Hematopoietic multipotent progenitor cell treated with erythropoietin and hydrocortisone succinate and interleukin-3 and kit ligand, for 8 days (in vitro differentiated cells): ENCODE measurements at regions not wholly inside any gene's neighbourhood (a gene's known extent, or its start where the extent isn't known, plus 50 kb on each side); places are given as distances from the start of the nearest gene placed in this dataset.
"Not testable (repeated sequence)": the region's sequence is repeated elsewhere in the genome, so short reads cannot be mapped to it uniquely, and the experiment has no call there.

Experiments
- DNase-seq: peaks from one replicate; pipeline ENCODE4 v3.0.0-alpha.2; 2015

DNA sequence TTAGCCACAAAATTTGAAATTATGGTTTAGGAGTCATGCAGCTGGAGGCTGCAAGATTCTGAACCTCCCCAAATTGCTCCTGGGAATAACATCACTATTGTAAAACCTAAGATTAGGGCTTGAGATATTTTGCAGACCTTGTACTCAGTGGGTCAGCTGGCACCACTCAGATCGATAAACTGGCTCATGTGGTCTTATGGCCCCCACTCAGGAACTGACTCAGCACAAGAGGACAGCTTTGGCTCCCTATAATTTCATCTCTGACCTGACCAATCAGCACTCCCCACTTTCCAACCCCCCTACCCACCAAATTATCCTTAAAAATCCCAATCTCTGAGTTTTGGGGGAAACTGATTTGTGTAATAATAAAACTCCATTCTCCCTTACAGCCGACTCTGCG, 161.6 kb downstream of the BRMS1L start:
- no peak for DNase-seq

DNA sequence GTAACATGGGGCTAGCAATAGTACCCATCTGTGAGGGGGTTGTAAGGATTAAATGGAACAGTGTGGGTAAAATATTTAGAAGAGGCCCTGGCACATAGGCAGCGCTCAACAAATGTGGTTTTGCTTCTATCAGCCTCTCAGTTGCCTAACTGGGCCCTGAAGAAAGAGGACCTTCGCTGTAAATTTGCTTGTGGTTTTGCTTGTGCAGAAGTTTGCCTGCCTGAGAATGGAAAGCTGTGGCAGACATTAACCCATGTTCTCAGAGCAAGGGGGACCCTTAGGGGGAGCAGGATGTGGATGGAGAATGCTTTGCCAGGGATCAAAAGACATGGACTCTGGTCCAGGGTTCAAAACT, 160.1 kb downstream of the BRMS1L start:
- no peak for DNase-seq

DNA sequence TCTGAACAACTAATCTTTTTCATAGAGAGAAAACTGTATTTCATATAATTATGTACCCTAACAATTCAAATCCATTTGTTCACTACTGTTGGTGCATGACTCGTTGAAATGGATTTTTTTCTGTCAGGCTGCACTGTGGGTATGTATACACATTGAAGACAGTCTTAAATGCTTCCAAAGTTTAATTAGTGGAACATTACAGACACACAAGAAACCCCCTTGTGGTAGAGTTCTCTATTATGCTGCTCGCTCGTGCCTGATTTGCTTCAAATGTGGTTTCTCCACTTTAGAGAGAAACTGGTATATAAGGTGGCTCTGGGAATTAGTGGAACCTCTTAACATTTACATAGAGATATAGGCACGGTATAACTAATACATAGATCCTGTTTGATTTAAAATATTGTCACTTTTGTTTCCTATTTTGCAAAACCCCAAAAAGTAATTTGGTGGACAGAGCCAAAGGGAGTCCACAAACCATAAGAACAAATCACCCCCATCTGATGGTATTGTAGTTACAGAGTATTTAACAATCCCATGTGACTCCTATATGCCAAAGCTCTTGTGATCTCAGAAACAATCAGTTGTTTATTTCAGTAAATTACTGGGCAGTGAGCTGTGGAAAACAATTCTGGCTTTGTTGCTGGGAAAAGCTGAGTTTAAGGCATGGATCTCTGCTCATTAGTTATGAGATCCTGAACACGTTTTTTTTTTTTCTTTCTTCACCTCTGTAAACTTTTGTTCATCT, 159.5 kb downstream of the BRMS1L start:
- no peak for DNase-seq

DNA sequence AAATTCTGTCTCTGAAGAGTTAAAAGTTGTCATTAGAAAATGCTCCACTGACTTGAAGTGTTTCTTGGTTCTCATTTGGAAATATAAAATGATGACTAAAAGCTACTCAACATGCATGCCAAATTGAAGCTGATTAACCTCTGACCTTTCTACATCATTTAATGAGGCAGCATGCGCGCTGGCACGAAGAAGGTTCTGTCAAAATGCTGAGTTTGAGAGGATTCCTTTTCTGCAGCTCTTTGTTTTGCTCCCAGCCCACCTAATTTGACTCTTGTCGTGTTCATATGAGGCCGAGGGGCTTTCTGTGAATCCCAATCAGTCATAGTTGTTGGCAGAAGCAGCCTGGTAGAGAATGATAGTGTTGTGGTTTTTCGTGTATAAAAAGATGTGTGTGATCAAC, 153.4 kb downstream of the BRMS1L start:
- DNase-seq: no peak

DNA sequence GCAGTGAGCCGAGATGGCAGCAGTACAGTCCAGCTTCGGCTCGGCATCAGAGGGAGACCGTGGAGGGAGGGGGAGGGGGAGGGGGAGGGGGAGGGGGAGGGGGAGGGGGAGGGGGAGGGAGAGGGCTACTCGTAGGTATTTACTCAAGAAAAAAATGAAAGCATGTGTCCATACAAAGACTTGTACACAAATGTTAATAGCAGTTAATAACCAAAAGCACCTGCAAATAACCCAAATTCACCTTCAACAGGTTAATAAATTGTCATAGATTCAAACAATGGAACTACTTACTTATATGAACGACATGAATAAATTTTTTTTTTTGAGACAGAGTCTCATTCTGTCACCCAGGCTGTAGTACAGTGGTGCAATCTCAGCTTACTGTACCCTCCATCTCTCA, 152.4 kb downstream of the BRMS1L start:
- DNase-seq: no peak

DNA sequence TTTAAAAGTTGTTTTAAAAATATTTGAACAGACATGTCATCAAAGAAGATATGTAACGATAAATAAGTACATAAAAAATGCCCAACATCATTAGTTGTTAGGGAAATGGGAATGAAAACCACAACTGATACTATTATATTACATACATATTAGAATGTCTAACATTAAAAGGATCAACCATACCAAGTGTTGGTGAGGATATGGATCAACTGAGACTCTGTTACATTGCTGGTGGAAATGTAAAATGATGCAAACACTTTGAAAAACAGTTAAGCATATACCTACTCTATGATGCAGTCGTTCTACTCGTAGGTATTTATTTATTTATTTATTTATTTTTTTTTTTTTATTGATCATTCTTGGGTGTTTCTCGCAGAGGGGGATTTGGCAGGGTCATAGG, 149.7 kb downstream of the BRMS1L start:
- DNase-seq: no peak

DNA sequence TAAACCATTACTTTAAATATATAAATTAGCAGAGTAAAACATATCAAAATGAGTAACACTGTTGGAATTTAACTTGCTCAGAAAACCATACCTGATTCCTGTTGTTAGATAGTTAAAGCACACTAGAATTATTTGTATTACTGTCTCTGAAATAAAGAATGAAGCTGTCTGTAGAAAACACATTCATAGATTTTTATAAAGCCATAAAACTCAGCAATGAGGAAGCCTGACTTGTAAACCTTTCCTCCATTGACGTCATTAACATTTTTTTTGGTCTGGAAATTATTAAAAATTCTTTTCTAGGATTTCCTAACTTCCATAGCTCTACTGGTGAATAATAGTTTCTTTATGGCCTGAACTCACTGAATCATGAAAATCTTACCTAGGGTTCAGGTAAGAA, 147.6 kb downstream of the BRMS1L start:
- DNase-seq: no peak

DNA sequence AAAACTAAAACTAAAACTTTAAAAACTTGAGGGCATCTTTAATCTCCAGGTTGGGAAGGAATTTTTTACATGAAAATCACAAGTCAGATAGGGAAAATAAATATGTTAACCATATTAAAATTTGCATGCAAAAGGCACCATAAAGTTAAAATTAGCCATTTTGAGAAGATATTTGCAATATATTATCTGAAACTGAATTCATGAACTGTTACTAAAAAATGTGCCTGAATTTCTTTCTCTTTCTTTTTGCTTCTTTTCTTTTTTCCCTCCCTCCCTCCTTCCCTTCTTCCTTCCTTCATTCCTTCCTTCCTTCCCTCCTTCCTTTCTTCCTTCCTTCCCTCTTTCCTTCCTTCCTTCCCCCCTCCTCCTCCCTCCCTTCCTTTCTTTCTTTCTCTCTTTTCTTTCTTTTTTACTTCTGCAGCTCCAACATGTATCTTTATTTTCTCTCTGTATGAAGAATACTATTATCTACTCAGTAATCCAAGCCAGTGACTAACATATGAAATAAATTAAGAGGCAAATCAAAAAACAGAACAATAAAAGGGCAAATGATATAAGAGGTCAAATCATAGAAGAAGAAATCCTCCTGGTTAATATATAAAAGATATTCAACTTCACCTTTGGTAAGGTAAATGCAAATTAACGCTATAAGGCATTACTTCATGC, 146.0 kb downstream of the BRMS1L start:
- no peak for DNase-seq

DNA sequence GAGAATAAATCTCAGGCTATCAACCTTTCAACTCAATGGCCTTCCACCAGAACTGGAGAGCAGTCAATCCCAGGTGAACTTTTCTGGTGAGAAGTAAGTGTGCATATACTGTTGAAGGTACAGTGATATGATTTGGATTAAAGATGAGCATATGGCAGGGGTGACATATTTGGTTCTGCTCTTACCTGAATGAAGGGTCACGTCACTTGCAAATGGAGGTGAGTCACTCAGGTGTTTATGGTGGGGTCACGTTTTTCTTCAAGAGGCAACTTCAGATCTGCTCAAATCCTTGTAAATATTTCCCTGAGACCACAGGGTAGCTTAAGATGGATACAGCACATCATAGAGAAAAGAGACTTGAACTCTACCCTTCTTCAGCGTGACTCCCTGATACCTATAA, 143.2 kb downstream of the BRMS1L start:
- DNase-seq: no peak

DNA sequence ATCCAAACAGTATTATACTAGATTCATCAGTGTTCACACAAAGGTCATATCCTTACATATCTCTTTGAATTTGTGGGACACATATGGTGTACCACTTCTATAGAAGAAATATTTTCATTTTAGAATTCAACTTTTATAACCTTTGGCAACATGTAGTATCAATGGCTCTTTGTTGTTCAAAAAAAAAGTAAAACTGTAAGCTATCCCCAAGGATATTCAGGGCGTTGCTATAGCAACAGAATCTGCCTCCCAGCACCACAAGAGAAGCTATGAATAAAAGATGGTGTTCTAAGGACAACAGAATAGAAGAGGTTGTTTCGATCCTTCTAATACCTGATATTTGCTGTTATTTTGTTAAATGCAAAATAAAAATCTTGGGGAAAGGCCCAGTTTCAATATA, 139.3 kb downstream of the BRMS1L start:
- no peak for DNase-seq

DNA sequence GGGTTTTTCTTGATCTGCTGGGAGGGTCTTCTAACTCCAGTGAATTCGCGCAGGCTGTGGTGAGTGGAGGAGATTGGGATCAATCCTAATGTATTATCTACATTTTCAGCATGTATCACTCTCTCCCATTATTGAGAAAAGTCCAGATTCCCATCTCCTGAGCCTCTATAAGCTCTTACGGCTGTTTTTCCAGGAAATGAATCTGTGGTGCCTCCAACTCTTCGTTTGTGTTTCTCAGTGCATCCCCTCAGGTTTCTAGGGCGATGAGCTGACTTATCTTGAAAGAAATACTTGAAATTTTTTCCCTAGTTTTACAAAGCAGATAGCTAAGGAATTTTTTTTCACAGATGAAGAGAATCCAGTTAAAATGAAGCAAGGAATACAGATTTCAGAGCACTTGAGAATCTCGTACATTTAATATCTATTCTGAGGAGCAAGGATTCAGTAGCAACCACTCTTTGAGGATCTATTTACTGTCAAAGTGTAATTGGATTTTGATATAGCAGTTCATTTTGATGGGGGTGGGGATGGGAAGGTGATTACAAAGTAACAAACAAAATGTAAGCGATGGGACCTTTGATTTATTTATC, 138.7 kb downstream of the BRMS1L start:
- no peak for DNase-seq

DNA sequence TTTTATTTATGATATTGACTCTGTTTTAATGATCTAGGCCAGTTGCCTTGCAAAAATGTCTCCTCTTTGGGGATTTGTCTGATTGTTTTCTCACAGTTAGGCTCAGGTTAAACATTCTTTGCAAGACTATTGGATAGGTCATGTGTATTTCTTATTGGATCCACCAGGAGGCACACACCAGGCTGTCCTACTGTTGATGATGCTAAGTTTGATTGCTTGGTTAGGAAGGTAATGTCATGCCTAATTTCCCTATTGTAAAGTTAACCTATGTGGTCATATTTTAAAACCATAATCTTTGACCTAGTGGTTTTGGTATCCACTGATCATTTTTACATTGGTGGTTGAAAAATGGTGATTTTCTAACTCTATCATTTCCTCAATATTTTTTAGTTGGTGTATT, 137.1 kb downstream of the BRMS1L start:
- no peak for DNase-seq

DNA sequence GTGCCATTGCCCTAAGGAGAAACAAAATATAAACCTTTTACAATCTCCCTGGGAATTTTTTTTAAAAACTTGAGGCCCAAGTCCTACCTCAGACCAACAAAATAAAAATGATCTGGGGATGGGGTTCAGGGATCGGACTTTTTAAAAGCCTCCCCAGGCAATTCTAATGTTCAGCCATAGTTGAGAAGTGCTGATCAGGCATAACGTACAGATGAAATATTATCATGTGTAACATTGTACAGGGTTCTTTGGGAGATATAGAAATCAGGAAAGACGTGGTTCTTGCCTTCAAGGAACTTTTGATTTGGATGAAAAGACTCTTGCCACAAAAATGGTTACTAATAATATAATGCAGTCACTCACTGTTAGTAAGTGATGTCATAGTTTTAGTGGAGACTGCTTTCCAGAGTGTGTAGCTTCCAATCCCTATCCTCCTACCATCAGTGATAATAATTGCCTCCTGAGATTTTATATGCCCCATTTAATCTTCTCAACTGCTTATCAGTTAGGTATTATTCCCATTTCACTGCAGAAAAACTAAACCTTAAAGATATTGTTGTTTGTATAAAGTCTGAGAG, 135.6 kb downstream of the BRMS1L start:
- no peak for DNase-seq

DNA sequence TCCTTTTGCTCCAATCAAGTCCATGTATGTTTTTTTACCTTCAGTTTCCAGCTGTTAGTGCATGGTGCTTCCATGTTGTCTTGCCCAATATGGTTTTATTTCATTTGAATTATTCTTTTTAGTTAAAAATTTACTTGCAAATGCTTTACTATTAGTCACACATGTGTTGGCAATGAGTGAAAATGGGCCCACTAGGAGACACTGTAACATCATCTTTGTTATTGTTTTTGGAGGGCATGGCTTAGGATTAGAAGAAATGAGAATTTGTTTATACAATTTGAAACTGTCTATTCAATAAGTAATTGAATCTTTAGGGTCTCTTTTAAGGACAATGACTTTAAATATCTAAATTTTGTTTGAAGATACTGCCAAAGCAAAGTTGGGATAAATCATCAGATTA, 133.7 kb downstream of the BRMS1L start:
- no peak for DNase-seq

DNA sequence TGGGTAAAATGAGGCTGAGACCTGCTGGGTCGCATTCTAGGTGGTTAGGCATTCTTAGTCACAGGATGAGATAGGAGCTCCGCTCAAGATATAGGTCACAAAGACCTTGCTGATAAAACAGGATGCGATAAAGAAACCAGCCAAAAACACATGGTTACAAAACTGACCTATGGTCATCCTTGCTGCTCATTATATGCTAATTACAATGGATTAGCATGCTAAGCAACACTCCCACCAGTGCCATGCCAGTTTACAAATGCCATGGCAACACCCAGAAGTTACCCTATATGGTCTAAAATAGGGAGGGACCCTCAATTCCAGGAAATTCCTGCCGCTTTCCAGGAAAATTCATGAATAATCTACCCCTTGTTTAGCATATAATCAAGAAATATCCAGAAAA, 132.4 kb downstream of the BRMS1L start:
- no peak for DNase-seq

DNA sequence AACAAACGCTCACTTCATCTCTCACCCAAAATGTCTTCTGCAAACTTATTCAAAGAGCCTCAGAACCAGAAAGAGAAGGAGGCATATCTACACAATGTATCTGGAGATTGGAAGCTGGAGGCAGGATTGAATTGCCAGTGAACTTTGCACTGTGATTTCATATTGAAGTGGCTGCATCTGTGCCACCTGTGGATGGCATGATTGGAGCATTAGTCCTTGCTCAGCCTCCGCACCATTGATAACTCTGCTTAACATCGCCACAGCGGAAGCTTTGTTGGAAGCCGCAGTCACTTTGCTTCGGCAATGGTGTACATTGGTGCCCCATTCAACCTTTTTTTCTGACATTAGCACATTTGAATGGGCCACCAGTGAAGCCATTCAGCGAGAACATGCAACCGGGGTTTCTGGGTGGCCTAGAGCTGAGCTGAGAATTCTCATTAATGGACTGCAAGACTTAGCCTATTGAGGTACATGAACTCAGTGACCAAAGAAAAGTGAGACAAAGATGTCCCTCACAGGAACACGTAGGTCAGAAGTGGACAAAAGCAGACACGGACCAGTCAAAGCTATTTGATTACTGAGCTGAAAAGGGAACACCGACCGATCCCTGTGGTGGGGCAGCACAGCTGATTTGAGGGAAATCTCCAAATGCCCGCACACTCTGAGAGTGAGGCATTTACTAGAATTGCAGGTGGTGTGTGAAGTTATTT, 130.4 kb downstream of the BRMS1L start:
- no peak for DNase-seq

DNA sequence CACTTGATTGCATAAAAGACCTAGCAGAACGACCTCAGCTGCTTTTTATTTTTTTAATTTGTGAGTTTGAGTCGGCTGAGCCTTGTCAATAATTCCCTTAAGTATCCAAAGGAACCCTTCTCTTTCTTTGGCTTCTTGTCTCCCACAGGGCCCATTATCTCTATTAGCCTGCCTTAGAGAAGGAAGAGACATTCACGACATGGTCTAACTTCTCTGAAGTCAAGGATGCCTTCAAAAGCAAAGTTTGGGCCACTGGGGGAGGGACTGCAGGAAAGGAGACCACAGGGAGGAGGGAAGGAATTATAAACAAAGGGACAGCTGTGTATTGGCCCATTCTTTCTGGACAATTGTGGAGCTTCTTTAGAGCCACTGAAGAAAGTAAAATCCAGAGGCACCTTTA, 126.4 kb downstream of the BRMS1L start:
- DNase-seq: no peak

DNA sequence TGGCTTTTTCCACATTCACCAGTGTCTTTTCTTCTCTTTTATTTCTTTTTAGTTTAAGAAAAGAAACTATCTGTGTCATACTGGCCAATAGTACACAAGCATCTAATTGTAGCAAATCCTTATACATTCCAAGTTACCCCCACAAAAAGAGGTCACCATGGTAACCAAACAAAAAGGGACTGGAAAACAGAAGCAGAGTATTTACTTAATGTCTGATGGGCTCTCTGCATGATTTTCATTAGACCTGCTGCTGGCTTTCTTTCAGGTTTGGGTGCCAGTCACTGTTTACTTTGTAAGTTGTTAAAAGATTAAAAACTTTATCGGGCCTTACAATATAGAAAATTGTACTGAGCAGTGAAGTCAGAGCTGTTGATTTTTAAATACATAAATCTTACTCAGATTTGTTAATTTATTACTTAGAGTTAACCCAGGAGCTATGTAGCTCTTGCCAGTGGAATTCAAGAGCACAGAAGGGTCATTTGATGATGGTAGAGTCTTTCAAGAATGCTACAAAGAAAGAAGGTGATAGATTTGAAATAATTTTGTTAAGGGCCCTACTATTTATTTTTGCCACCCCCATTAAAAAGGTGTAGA, 123.9 kb downstream of the BRMS1L start:
- DNase-seq: no peak

DNA sequence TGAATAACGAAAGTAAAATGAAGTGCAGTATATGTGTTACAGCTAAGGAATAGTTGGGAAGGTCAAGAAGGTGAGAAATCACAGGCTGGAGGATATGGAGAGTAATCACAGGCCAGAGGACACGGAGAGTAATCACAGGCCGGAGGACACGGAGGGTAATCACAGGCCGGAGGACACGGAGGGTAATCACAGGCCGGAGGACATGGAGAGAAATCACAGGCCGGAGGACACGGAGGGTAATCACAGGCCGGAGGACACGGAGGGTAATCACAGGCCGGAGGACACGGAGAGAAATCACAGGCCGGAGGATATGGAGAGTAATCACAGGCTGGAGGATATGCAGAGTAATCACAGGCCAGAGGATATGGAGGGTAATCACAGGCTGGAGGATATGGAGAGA, 121.8 kb downstream of the BRMS1L start:
- DNase-seq: not testable (repeated sequence)

DNA sequence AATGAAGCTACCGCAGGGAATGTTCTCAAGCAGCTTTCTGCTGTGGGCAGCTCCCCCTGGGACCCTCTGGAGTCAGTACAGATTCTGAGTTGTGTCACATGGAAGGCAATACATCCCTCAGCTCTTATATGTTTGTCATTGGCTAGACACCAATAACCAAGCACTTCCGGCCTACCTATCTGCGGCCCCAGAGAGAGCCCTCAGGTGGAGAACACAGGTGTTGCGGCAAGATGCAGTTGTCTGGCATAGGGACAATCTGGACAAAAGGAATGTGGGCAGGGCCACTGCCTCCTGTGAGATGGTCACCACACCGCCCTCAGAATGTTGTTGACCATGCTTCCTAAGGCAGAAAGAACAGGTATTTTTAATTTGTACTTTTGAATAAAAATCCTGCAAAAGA, 118.7 kb downstream of the BRMS1L start:
- DNase-seq: peak; percentile 11

DNA sequence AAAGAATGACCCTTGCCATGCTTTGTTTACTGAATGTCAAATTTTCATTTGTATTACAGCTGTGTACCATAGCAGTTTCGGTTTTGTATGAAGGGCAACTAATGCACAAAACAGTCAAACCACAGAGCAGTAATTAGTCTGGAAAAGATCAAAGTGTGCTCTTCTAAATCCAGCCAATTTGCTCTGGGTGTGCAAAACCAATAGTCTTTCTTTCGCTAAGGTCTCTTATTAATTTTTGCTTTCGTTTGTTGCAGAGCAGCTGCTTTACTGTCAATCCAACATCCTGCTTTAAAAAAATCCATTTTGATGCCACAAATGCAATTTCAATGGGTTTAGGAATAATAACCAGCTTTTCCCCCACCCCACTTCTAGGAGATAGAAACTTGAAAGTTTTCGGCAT, 114.2 kb downstream of the BRMS1L start:
- no peak for DNase-seq

DNA sequence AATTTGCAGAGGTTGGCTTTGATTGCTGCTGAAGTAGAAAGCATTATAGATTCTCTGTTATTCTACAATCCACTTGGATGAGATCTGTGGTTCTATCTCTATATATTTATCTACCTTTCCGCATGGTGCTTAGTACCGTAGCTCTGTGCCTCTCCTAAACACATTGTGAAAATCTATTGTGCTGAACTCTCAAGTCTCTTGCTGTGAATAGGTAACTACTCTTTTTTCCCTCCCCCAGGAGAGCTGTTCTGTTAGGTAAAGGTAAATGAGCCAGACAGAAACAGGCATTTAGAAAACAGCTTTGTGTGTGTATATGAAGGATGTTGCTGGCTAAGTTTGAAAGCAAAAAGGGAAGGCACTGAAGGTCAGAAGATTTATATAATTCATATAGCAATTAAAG, 112.6 kb downstream of the BRMS1L start:
- DNase-seq: no peak

DNA sequence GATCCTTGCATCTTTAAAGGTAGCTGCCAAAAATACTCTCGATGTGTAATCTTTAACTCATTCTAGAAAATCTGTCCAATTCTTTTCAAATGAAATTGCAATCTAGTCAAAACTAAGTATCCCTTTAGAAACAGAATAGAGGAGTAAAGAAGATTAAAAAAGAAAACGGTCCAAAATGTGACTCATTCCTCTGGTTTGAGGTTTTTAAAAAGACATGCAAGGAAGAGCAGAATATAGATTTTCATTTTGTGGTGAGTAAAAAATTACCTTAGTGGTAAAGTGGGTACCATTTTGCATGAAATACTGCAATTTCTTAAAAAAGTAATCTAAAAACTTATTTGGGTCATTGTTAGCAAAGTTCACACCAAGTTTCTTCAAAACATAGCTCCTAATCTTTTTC, 108.4 kb downstream of the BRMS1L start:
- DNase-seq: no peak
